SK-N-SH (cell line): ENCODE measurements at regions not wholly inside any gene's neighbourhood (a gene's known extent, or its start where the extent isn't known, plus 50 kb on each side); places are given as distances from the start of the nearest gene placed in this dataset.

Experiments
- CTCF ChIA-PET: fragments of 300-600, 350-600 bp; formaldehyde crosslinking; extraction: SDS; loops from one replicate; lab custom pipeline; 2021; lab: Yijun Ruan, JAX
- POLR2A ChIA-PET: fragments of 350-600 bp; sonication (Branson Sonifier 250); formaldehyde crosslinking; extraction: SDS; loops from one replicate; lab custom pipeline; 2020; ENCODE audit warnings: antibody characterized with exemption, inconsistent platforms; lab: Yijun Ruan, JAX
- DNase-seq: peaks from one replicate; pipeline ENCODE4 v3.0.0; 2012
- H2AFZ ChIP-seq: fragments of 200-600 bp; sonication (generic); 2 replicates; pipeline ENCODE4 v1.8.1; 2016; ENCODE audit warnings: antibody characterized with exemption, mild to moderate bottlenecking, low read depth
- H3F3A ChIP-seq: fragments of 200-600 bp; sonication (generic); replicated peaks from 2 replicates; pipeline ENCODE3; 2016; ENCODE audit warnings: antibody characterized with exemption, mild to moderate bottlenecking; ENCODE audit not compliant: insufficient read depth
- H3K27ac ChIP-seq, 2 experiments: fragments of 200-500 bp in 1 of 2; fragments of 200-600 bp in 1 of 2; sonication (Bioruptor generic) in 1 of 2; sonication (generic), shearing (Covaris generic) in 1 of 2; 2 replicates each; pipeline versions ENCODE4 v1.5.1 to v1.6.1; 2014 to 2016; ENCODE audit warnings: low read depth in 2 of 2, inconsistent platforms in 1 of 2, low read length in 1 of 2, mild to moderate bottlenecking in 1 of 2, mixed read lengths in 1 of 2
- H3K27me3 ChIP-seq: fragments of 200-600 bp; sonication (generic), shearing (Covaris generic); 2 replicates; pipeline ENCODE4 v1.6.1; 2016; ENCODE audit warnings: mixed run types; ENCODE audit not compliant: insufficient read depth
- H3K36me3 ChIP-seq, 2 experiments: fragments of 200-500 bp in 1 of 2; fragments of 200-600 bp in 1 of 2; sonication (Bioruptor generic) in 1 of 2; sonication (generic) in 1 of 2; replicated peaks in 1 of 2; 2 replicates each; pipeline versions ENCODE3 to v1.5.1; 2014 to 2016; ENCODE audit warnings: low read length in 1 of 2, mild to moderate bottlenecking in 1 of 2; ENCODE audit not compliant: insufficient read depth in 2 of 2, control insufficient read depth in 1 of 2
- H3K4me1 ChIP-seq, 2 experiments: fragments of 200-500 bp in 1 of 2; fragments of 200-600 bp in 1 of 2; sonication (Bioruptor generic) in 1 of 2; sonication (generic), shearing (Covaris generic) in 1 of 2; 2 replicates each; pipeline versions ENCODE4 v1.5.1 to v1.6.1; 2014 to 2016; ENCODE audit warnings: low read depth in 1 of 2, low read length in 1 of 2, mixed run types in 1 of 2; ENCODE audit not compliant: insufficient read depth in 2 of 2, control insufficient read depth in 1 of 2
- H3K4me2 ChIP-seq: fragments of 200-600 bp; sonication (generic), shearing (Covaris generic); 2 replicates; pipeline ENCODE4 v1.6.1; 2017; ENCODE audit warnings: mixed run types
- H3K4me3 ChIP-seq, 2 experiments: fragments of 200-500 bp in 1 of 2; fragments of 200-600 bp in 1 of 2; sonication (Bioruptor generic) in 1 of 2; sonication (generic), shearing (Covaris generic) in 1 of 2; 2 replicates each; pipeline versions ENCODE4 v1.5.1 to v1.8.1; 2014 to 2016; ENCODE audit warnings: low read depth in 2 of 2, inconsistent platforms in 1 of 2, low read length in 1 of 2, mild to moderate bottlenecking in 1 of 2, mixed read lengths in 1 of 2, moderate library complexity in 1 of 2
- H3K79me2 ChIP-seq: fragments of 200-600 bp; sonication (generic); 2 replicates; pipeline ENCODE4 v1.8.1; 2017; ENCODE audit warnings: mild to moderate bottlenecking; ENCODE audit not compliant: insufficient read depth
- H3K9ac ChIP-seq: fragments of 200-600 bp; sonication (generic); 2 replicates; pipeline ENCODE4 v1.6.1; 2017; ENCODE audit warnings: mixed run types
- H3K9me2 ChIP-seq: fragments of 200-600 bp; sonication (generic); 2 replicates; pipeline ENCODE4 v1.6.1; 2017; ENCODE audit warnings: mixed run types
- H3K9me3 ChIP-seq: fragments of 200-600 bp; sonication (generic); 2 replicates; pipeline ENCODE4 v1.6.1; 2017; ENCODE audit warnings: mixed run types, mild to moderate bottlenecking, moderate library complexity
- H4K20me1 ChIP-seq: fragments of 200-600 bp; sonication (generic); 2 replicates; pipeline ENCODE4 v1.6.1; 2017; ENCODE audit warnings: mild to moderate bottlenecking, mixed run types; ENCODE audit not compliant: insufficient read depth
- CHD2 ChIP-seq: fragments of 150-350 bp; IDR thresholded peaks from 2 replicates; pipeline ENCODE4 v1.6.1; 2018; ENCODE audit warnings: low read length; ENCODE audit not compliant: partially characterized antibody
- ELF1 ChIP-seq: IDR thresholded peaks from 2 replicates; pipeline ENCODE4 v1.4.0; 2012
- EP300 ChIP-seq, 2 experiments: IDR thresholded peaks; 2 replicates each; pipeline versions ENCODE4 v1.4.0 to v1.6.1; 2012; ENCODE audit warnings: borderline replicate concordance in 1 of 2, low read depth in 1 of 2, low read length in 1 of 2
- FOXJ3 ChIP-seq: sonication (generic); formaldehyde crosslinking; IDR thresholded peaks from 2 replicates; pipeline ENCODE4 v1.5.1; 2020; ENCODE audit warnings: mild to moderate bottlenecking, missing genetic modification reagents
- GABPA ChIP-seq: IDR thresholded peaks from 2 replicates; pipeline ENCODE4 v1.4.0; 2012; ENCODE audit warnings: low read depth, mild to moderate bottlenecking
- GATA2 ChIP-seq: sonication (generic); formaldehyde crosslinking; IDR thresholded peaks from 2 replicates; pipeline ENCODE4 v1.5.0; 2020; ENCODE audit warnings: mild to moderate bottlenecking, missing genetic modification reagents
- JUND ChIP-seq: IDR thresholded peaks from 2 replicates; pipeline ENCODE4 v1.4.0; 2012
- NRF1 ChIP-seq: IDR thresholded peaks from 2 replicates; pipeline ENCODE4 v1.6.1; 2012; ENCODE audit warnings: low read depth, mild to moderate bottlenecking, low read length
- RCOR1 ChIP-seq: fragments of 150-350 bp; IDR thresholded peaks from 2 replicates; pipeline ENCODE4 v1.6.1; 2017; ENCODE audit warnings: antibody characterized with exemption, low read length
- RXRA ChIP-seq: IDR thresholded peaks from 2 replicates; pipeline ENCODE4 v1.4.0; 2012; ENCODE audit warnings: low read depth, mild to moderate bottlenecking, borderline replicate concordance
- TAF1 ChIP-seq: IDR thresholded peaks from 2 replicates; pipeline ENCODE4 v1.6.1; 2012; ENCODE audit warnings: low read depth, mild to moderate bottlenecking, low read length, moderate library complexity, borderline replicate concordance
- WGBS: methylation state at CpG from one replicate; pipeline ENCODE4 v1.1.6; 2017; ENCODE audit warnings: low lambda C conversion rate; 5-methylcytosine and 5-hydroxymethylcytosine counted together
- TF ChIP-seq, protein P1 (sequence below): fragments of 200-600 bp; sonication (generic); IDR thresholded peaks from 2 replicates; pipeline ENCODE4 v1.6.1; 2017; ENCODE audit warnings: antibody characterized with exemption, mild to moderate bottlenecking, moderate library complexity
- TF ChIP-seq, protein P2 (sequence below): fragments of 150-350 bp; IDR thresholded peaks from 2 replicates; pipeline ENCODE4 v1.6.1; 2016; ENCODE audit warnings: mild to moderate bottlenecking, low read depth, low read length

GRCh38 chr2:53434466-53434865 is 333.1 kb upstream of the CHAC2 start:
- Histone ChIP-seq H3F3A (no peaks in the 10 kb centered on the region), H3K27ac (no peak overlapping the region), H2AFZ (no peak overlapping the region)
- WGBS: 21% methylated on average over 1 of the region's 1 CpG
- TF ChIP-seq FOXJ3 (CRISPR knock-in tag) (no peak), ELF1 (no peak), RXRA (no peak), JUND (no peak), RCOR1 (no peak), EP300 (IDR thresholded peaks at IDR 0.05; ENCODE audit: borderline replicate concordance in 1 of 2, low read depth in 1 of 2, low read length in 1 of 2) (no peak)
- TF ChIP-seq, all 33 proteins: peak for 0
- Histone ChIP-seq H4K20me1 (no peaks in the 10 kb centered on the region), H3K36me3 (no peaks in the 10 kb centered on the region), H3K9me3 (no peaks in the 10 kb centered on the region), H3K4me2 (no peak overlapping the region), H3K4me3 (no peak overlapping the region), H3K9me2 (no peaks in the 10 kb centered on the region), H3K27me3 (no peaks in the 10 kb centered on the region), H3K9ac (no peak overlapping the region), H3K4me1 (no peaks in the 10 kb centered on the region), H3K79me2 (no peaks in the 10 kb centered on the region)
- POLR2A ChIA-PET: no interaction called here
- no peak for DNase-seq
- CTCF ChIA-PET: interaction anchor here (0.8 kb wide), 1 partner anchor 43 kb away, joined by 3 read pairs; no protein-coding TSS in a partner anchor

GRCh38 chr2:53432936-53433335 is 334.7 kb upstream of the CHAC2 start:
- Histone ChIP-seq H3K9me3 (no peaks in the 10 kb centered on the region), H3K9me2 (no peaks in the 10 kb centered on the region), H3K27ac (no peak overlapping the region), H3K79me2 (no peaks in the 10 kb centered on the region)
- POLR2A ChIA-PET: no interaction called here
- no peak for DNase-seq
- no peak for TF ChIP-seq CHD2
- no peak for TF ChIP-seq ELF1
- TF ChIP-seq, protein P1, sequence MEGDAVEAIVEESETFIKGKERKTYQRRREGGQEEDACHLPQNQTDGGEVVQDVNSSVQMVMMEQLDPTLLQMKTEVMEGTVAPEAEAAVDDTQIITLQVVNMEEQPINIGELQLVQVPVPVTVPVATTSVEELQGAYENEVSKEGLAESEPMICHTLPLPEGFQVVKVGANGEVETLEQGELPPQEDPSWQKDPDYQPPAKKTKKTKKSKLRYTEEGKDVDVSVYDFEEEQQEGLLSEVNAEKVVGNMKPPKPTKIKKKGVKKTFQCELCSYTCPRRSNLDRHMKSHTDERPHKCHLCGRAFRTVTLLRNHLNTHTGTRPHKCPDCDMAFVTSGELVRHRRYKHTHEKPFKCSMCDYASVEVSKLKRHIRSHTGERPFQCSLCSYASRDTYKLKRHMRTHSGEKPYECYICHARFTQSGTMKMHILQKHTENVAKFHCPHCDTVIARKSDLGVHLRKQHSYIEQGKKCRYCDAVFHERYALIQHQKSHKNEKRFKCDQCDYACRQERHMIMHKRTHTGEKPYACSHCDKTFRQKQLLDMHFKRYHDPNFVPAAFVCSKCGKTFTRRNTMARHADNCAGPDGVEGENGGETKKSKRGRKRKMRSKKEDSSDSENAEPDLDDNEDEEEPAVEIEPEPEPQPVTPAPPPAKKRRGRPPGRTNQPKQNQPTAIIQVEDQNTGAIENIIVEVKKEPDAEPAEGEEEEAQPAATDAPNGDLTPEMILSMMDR: no peak
- TF ChIP-seq, protein P2, sequence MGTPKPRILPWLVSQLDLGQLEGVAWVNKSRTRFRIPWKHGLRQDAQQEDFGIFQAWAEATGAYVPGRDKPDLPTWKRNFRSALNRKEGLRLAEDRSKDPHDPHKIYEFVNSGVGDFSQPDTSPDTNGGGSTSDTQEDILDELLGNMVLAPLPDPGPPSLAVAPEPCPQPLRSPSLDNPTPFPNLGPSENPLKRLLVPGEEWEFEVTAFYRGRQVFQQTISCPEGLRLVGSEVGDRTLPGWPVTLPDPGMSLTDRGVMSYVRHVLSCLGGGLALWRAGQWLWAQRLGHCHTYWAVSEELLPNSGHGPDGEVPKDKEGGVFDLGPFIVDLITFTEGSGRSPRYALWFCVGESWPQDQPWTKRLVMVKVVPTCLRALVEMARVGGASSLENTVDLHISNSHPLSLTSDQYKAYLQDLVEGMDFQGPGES: no peak
- TF ChIP-seq, all 33 proteins: peak for 0
- 5% methylated on average over 3 of the region's 3 CpGs for WGBS
- H3K9ac ChIP-seq: no peak overlapping the region
- no peaks in the 10 kb centered on the region; the same call in 1 of the 2 replicates for H3K27me3 ChIP-seq
- no peak overlapping the region for H2AFZ ChIP-seq
- H3K36me3 ChIP-seq: no peaks in the 10 kb centered on the region
- no peak overlapping the region for H3K4me2 ChIP-seq
- CTCF ChIA-PET: no interaction called here
- no peaks in the 10 kb centered on the region for H3K4me1 ChIP-seq
- H3F3A ChIP-seq: no peaks in the 10 kb centered on the region
- no peak overlapping the region for H3K4me3 ChIP-seq
- H4K20me1 ChIP-seq: no peaks in the 10 kb centered on the region

DNA sequence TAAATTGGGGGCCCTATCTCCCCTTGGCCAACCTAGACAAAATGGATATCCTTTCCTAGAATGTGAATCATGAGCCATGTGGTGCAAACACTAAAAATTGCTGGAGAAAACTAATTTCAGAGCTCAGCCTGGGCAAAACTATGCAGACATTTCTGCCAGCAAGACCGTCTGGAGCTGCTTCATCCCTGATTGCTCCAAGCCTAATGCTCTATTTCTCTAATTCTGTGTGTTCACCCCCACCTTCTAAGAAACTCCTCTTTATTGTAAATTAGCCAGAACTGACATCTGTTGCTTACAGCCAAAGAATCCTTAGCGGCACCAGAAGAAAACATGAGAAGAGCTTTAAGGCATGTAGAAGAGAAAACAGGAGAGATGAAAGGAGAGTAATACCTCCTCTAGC is 337.7 kb upstream of the CHAC2 start:
- DNase-seq: no peak
- no peaks in the 10 kb centered on the region for H3K9me3 ChIP-seq
- 25% methylated on average over 2 of the region's 2 CpGs for WGBS
- H3F3A ChIP-seq: no peaks in the 10 kb centered on the region
- no peak overlapping the region for H2AFZ ChIP-seq
- POLR2A ChIA-PET: no interaction called here
- no peaks in the 10 kb centered on the region for H4K20me1 ChIP-seq
- no peaks in the 10 kb centered on the region for H3K79me2 ChIP-seq
- H3K27me3 ChIP-seq: no peaks in the 10 kb centered on the region; the same call in 1 of the 2 replicates
- no peak overlapping the region for H3K27ac ChIP-seq
- no peaks in the 10 kb centered on the region for H3K4me1 ChIP-seq
- no peak overlapping the region for H3K9ac ChIP-seq
- no peak overlapping the region for H3K4me2 ChIP-seq
- H3K9me2 ChIP-seq: no peaks in the 10 kb centered on the region
- H3K4me3 ChIP-seq: no peak overlapping the region
- CTCF ChIA-PET: interaction anchor here (0.7 kb wide), 1 partner anchor 1277 kb away, joined by 3 read pairs; no protein-coding TSS in a partner anchor
- H3K36me3 ChIP-seq: no peaks in the 10 kb centered on the region
- TF ChIP-seq, protein P2: no peak
- TF ChIP-seq NRF1 (no peak), TAF1 (no peak), GABPA (no peak), GATA2 (CRISPR knock-in tag) (no peak)
